Pancreas (tissue), 10 donors: ENCODE measurements at regions not wholly inside any gene's neighbourhood (a gene's known extent, or its start where the extent isn't known, plus 50 kb on each side); places are given as distances from the start of the nearest gene placed in this dataset.

Source experiments
- ATAC-seq, 4 donors: fragments of 200-7000 bp; cut with Tn5 transposase; one replicate each; pipeline versions ENCODE4 v1.8.0 to v1.9.1; 2020; ENCODE audit warnings: mild to moderate bottlenecking in 4 of 4, moderate library complexity in 4 of 4
- DNase-seq, 6 donors: peaks; one replicate each; pipeline ENCODE4 v3.0.0-alpha.2; 2020
- FAIRE-seq: peaks from 2 replicates; lab custom pipeline; 2012; peaks lifted over from hg19 to GRCh38; lab: Jason Lieb, UNC
- H3K27ac ChIP-seq, 4 donors: fragments of 200-600 bp; sonication (generic); 1 replicate in 3 of 4; 2 replicates in 1 of 4; pipeline versions ENCODE4 v1.5.0 to v1.8.0; 2020
- H3K27me3 ChIP-seq, 4 donors: fragments of 200-600 bp; one replicate each; pipeline ENCODE4 v1.8.0; 2021
- H3K36me3 ChIP-seq, 3 donors: fragments of 200-600 bp; sonication (generic) in 1 of 3; one replicate each; pipeline versions ENCODE4 v1.5.0 to v1.8.0; 2020 to 2021
- H3K4me1 ChIP-seq, 3 donors: fragments of 200-600 bp; one replicate each; pipeline ENCODE4 v1.8.0; 2021
- H3K4me3 ChIP-seq, 4 donors: fragments of 200-600 bp; sonication (generic) in 2 of 4; one replicate each; pipeline versions ENCODE4 v1.5.0 to v1.8.0; 2020 to 2021
- H3K9me3 ChIP-seq, 4 donors: fragments of 200-600 bp; one replicate each; pipeline ENCODE4 v1.8.0; 2021
- whole genome bisulfite sequencing, 2 donors: extraction: QIAGEN DNeasy Blood & Tissue Kit; methylation state at CpG; one replicate each; pipeline ENCODE4 v1.1.7; 2013; 5-methylcytosine and 5-hydroxymethylcytosine counted together
- intact Hi-C, 3 donors: fragments of 100-400 bp; cut with DNase I; formaldehyde crosslinking; loops; one replicate each; pipeline versions ENCODE4 v1.11.1 to v1.14.2; 2022
- TF ChIP-seq, protein P1 (sequence below), 4 donors: fragments of 200-600 bp; sonication (generic) in 3 of 4; IDR thresholded peaks; one replicate each; pipeline versions ENCODE4 v1.5.0 to v1.8.0; 2021; ENCODE audit warnings: antibody characterized with exemption in 4 of 4
- donor health status: healthy with polysubstance abuse.
- donor health status: DM: no; HTN: no; CAD: no; lungs with moderate emphysema.
- donor health status: DM: no; HTN: no; CAD: no.
- donor health status: control.
- donor health status: control.
- donor health status: Bipolar disorder and iron deficiency.
- donor health status: DM: yes; HTN: yes; CAD: no.
- donor health status: DM: no; HTN: no; CAD: no.
- donor health status: DM: no; HTN: no; CAD: no.
- donor health status: DM: yes; HTN: yes; CAD: no.

DNA sequence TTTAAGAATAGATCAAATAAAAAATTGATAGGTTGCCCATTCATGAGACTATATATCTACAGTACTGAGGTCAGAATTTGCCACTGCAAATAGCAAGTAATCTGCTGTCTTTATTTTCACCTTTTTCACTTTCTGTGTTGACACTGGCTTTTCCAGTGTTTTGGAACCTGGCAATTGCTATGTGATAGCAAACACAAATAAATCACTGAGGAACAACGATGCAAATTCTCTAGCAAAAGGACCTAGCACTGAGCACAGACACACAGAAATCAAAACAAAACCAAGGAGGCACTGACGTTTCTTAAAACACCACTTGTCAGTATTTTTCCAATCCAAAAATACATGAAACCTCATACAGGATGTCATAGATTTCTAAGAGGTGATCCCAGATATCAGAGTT, 210.7 kb downstream of the DHX15 start:
- ATAC-seq, result peak in 1 of 4 donors; percentile 24
- DNase-seq, result no peak
- WGBS, 2 donors, result 8 to 10% methylated on average over 2 of the region's 2 CpGs
- intact Hi-C loops, result no loop called here
- Histone ChIP-seq H3K9me3 (no peaks in the 10 kb centered on the region), H3K36me3 (no peaks in the 10 kb centered on the region), H3K4me3 (no peak overlapping the region), H3K27me3 (peaks cover 0 to 4% (median 0%) of the 10 kb centered on the region in 4 donors), H3K4me1 (peaks cover 3 to 17% (median 6%) of the 10 kb centered on the region in 3 donors), H3K27ac (no peak overlapping the region)
- no peak for FAIRE-seq
- TF ChIP-seq, protein P1, sequence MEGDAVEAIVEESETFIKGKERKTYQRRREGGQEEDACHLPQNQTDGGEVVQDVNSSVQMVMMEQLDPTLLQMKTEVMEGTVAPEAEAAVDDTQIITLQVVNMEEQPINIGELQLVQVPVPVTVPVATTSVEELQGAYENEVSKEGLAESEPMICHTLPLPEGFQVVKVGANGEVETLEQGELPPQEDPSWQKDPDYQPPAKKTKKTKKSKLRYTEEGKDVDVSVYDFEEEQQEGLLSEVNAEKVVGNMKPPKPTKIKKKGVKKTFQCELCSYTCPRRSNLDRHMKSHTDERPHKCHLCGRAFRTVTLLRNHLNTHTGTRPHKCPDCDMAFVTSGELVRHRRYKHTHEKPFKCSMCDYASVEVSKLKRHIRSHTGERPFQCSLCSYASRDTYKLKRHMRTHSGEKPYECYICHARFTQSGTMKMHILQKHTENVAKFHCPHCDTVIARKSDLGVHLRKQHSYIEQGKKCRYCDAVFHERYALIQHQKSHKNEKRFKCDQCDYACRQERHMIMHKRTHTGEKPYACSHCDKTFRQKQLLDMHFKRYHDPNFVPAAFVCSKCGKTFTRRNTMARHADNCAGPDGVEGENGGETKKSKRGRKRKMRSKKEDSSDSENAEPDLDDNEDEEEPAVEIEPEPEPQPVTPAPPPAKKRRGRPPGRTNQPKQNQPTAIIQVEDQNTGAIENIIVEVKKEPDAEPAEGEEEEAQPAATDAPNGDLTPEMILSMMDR (IDR thresholded peaks at IDR 0.05), result no peak

DNA sequence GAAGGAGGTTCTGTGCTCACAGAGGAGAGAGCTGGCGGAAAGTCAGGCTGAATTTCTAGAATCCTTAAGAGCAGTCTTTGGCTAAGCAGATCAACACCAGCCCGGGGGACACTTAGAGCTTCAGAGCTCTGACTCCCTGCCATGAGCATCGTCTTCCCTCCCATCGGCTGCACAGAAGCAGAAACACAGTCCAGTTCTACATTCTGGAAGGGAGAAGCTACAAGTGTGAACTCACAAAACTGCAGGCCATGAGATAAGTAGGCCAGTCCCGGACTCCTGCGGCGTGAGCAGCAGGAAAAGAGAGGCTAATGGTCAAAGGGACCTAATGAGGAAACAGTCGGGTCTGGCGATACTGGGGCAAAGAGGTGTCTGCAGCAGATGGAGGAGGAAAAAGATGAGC, 211.5 kb downstream of the DHX15 start:
- no peak for FAIRE-seq
- H3K27ac ChIP-seq, result no peak overlapping the region
- no peaks in the 10 kb centered on the region for H3K9me3 ChIP-seq

GRCh38 chr4:24372341-24372740, 212.0 kb downstream of the DHX15 start:
- H3K27ac ChIP-seq, result no peak overlapping the region
- H3K4me3 ChIP-seq, result no peak overlapping the region
- intact Hi-C loops, result no loop called here
- ATAC-seq, result peak; percentile 49 to 63 (median 55)
- H3K9me3 ChIP-seq, result no peaks in the 10 kb centered on the region
- H3K36me3 ChIP-seq, result no peaks in the 10 kb centered on the region
- peaks cover 3 to 17% (median 6%) of the 10 kb centered on the region in 3 donors for H3K4me1 ChIP-seq
- no peaks in the 10 kb centered on the region for H3K27me3 ChIP-seq
- TF ChIP-seq, protein P1 (IDR thresholded peaks at IDR 0.05), result no peak
- no peak for DNase-seq
- WGBS, 2 donors, result 24 to 41% methylated on average over 4 of the region's 4 CpGs
- no peak for FAIRE-seq

More for the DNA sequence above, 211.5 kb downstream of the DHX15 start:
- DNase-seq, result no peak
- H3K4me3 ChIP-seq, result no peak overlapping the region
- intact Hi-C loops, result no loop called here
- 83 to 87% methylated on average over 9 of the region's 9 CpGs for WGBS, 2 donors
- ATAC-seq, result no peak
- TF ChIP-seq, protein P1 (IDR thresholded peaks at IDR 0.05), result no peak
- peaks cover 3 to 17% (median 6%) of the 10 kb centered on the region in 3 donors for H3K4me1 ChIP-seq
- no peaks in the 10 kb centered on the region for H3K36me3 ChIP-seq
- H3K27me3 ChIP-seq, result no peaks in the 10 kb centered on the region

DNA sequence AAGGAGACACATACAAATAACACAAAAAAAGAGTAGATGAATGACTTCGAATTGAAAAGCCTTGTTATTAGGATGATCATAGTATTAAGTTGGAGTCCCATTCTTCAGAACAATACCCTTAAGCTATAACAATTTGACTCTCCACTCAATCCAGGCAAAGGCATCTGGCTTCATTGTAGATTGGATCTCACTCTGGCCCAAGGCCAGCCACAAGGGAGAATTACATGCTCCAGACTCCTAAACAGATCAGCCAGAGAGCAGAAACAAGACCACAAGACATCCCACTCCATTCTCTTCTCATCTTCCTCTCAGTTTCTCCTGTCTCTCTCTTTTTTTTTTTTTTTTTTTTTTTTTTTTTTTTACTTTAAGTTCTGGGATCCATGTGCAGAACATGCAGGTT, 213.9 kb downstream of the DHX15 start:
- H3K4me3 ChIP-seq, result no peak overlapping the region
- ATAC-seq (no peak), DNase-seq (no peak), FAIRE-seq (no peak)
- peaks cover 3 to 17% (median 6%) of the 10 kb centered on the region in 3 donors for H3K4me1 ChIP-seq
- H3K9me3 ChIP-seq, result no peaks in the 10 kb centered on the region
- WGBS, 2 donors, result 50 to 82% methylated on average over 1 of the region's 1 CpG
- TF ChIP-seq, protein P1 (IDR thresholded peaks at IDR 0.05), result no peak
- intact Hi-C loops, result no loop called here
- no peak overlapping the region for H3K27ac ChIP-seq
- no peaks in the 10 kb centered on the region for H3K36me3 ChIP-seq
- no peaks in the 10 kb centered on the region for H3K27me3 ChIP-seq

GRCh38 chr4:24369507-24370029, 214.8 kb downstream of the DHX15 start:
- H3K9me3 ChIP-seq, result no peaks in the 10 kb centered on the region
- no peaks in the 10 kb centered on the region for H3K27me3 ChIP-seq
- ATAC-seq (no peak), DNase-seq (no peak), FAIRE-seq (no peak)
- H3K36me3 ChIP-seq, result no peaks in the 10 kb centered on the region
- 74 to 85% methylated on average over 5 of the region's 5 CpGs for WGBS, 2 donors
- intact Hi-C loops, result no loop called here
- H3K4me1 ChIP-seq, result peaks cover 3 to 17% (median 6%) of the 10 kb centered on the region in 3 donors
- TF ChIP-seq, protein P1 (IDR thresholded peaks at IDR 0.05), result no peak
- H3K4me3 ChIP-seq, result no peak overlapping the region
- H3K27ac ChIP-seq, result no peak overlapping the region
